Astrocyte of the hippocampus (primary cell): ENCODE measurements at regions not wholly inside any gene's neighbourhood (a gene's known extent, or its start where the extent isn't known, plus 50 kb on each side); places are given as distances from the start of the nearest gene placed in this dataset.
"Not testable (repeated sequence)": the region's sequence is repeated elsewhere in the genome, so short reads cannot be mapped to it uniquely, and the experiment has no call there.

Source experiments
- DNase-seq: peaks from one replicate; pipeline ENCODE4 v3.0.0; 2011; ENCODE audit warnings: low read depth, low spot score

DNA sequence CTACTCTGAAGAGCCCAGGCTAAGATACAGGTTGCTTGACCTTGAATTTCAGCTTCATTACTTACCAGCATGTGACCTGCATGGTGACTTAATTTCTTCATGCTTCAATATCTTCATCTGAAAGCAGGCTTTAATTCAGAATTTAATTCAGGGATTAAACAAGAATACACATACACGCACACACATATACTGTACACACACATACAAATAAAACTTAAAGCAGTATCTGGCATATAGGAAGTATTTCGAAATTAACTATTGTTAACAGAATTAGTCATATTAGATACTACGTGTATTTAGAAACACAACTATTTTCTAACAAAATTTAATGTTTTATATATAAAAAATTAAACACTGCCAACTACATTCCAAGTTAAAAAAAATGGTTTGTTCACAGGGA is 640.3 kb downstream of the SLC6A15 start:
- no peak for DNase-seq

GRCh38 chr12:84270470-84271140 is 642.0 kb downstream of the SLC6A15 start:
- DNase-seq, result peak; percentile 4

- no peak for DNase-seq
These were observed 664.7 kb downstream of the SLC6A15 start for GRCh38 chr12:84247931-84248330.

- DNase-seq, result no peak
These were observed 668.9 kb downstream of the SLC6A15 start for GRCh38 chr12:84243686-84244085.

DNA sequence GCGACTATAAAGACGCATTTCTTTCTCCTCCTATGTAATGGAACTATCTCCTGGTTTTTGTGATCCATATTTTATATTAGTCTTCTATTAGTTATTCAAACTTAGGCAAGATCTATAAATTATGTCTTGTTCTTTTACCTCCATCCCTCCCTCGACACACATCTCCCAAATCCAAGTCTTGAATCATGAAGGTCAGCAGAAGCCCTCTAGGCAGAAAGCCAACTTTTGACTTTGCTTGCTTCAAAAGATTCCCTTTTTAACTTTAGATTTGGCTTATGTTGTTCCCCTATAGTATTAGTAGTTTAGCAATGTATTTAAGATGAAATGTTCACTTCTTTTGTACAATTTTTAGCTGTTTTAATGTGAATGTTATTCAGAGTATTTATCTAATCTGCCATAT is 689.8 kb downstream of the SLC6A15 start:
- DNase-seq, result no peak

GRCh38 chr12:84218406-84218805 is 694.2 kb downstream of the SLC6A15 start:
- DNase-seq, result no peak

DNA sequence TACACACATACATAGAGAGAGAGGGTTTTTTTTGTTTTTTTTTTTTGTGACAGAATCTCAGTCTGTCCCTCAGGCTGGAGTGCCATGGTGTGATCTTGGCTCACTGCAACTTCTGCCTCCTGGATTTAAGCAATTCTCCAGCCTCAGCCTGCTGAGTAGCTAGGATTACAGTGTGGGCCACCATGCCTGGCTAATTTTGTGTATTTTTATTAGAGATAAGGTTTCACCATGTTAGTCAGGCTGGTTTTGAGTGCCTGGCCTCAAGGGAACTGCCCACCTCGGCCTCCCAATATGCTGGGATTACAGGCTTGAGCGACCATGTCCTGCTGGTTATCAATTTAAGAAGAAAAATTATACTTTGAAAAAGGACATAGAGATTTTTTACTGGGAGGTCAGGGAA is 710.6 kb downstream of the SLC6A15 start:
- DNase-seq, result no peak

- DNase-seq, result no peak
These were observed 714.2 kb downstream of the SLC6A15 start for GRCh38 chr12:84198294-84198946.

- no peak for DNase-seq
These were observed 720.8 kb downstream of the SLC6A15 start for GRCh38 chr12:84191779-84192178.

DNA sequence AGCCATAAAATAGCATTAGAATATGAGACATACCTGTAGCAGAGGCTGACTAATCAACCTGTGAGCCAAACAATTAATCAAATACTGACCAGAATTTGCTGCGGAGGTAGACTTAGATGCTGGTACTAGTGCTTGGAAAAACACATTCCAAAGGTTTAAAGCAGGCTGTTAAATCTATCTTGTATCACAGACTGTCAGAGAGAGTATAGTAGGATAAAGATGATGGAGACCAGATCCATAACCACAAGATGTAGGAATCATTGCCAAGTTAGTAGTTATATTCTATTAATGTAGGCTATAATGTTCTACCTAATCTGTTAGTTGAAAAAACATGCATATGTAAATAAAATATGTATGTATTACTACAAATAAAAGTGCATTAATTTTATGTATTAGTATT is 726.2 kb downstream of the SLC6A15 start:
- DNase-seq, result no peak

GRCh38 chr12:84183576-84183975 is 729.0 kb downstream of the SLC6A15 start:
- DNase-seq, result no peak

DNA sequence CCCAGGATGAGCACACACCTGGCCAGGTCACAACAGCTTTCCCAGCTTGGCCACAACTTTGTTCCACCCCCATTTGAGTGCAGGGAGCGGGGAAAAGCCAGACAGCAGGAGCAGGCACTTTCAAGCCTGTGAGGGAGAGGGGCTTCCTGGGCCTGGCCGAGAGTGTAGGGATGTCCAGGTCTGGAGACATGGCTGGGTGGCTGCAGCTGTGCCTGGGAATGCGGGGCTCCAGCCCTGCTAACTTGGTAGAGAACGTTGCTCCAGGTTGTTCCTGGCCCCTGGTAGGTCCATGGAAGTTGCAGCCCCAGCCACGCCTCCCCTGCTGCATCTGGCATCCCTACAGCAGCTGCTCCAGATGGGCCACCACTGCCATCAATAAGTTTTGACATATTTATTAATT is 738.5 kb downstream of the SLC6A15 start:
- DNase-seq, result no peak

- DNase-seq, result no peak
These were observed 739.7 kb downstream of the SLC6A15 start for GRCh38 chr12:84172823-84173424.

DNA sequence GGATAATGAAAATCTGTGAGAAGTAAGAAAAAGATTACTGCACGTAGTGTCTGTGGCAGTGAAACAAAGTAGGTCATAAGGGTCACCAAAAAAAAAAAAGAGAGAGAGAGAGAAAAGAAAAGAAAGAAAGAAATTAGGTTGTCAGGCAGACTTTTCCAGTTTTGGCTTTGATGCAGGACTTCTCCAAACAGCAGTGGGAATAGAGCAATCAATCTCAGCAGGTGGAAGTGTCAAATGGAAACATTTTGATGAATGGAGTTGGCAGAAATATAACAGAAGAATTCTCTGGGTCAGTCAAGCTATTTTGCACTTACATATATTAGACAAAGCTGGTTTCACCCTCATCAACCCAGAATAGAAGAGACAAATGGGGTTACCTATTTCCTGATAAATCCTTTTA is 745.8 kb downstream of the SLC6A15 start:
- no peak for DNase-seq

DNA sequence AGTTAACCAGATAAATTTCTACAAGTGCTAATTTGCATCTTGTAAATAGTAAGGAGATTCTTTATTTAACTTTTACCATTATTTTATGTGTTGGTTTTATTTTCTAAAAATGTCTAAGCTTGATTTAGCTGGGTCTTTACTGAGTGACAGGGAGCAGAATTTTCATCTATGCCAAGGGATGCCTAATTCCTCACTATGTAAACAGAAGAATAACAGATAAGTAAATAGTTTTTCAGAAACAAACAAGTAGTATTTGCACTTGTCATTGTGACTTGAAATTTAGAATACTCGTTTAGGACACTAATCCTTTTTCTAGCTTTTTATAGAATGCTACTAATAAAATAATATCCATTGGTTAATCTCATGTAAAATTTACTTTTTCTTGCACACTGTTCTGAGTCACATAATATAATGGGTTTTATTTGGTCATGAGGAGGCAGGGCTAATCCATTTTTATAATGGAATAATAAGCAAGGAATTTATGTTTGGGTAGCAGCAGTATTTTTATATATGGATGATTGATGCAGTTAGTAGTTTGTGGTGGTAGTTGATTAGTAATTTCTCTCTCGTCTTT is 746.5 kb downstream of the SLC6A15 start:
- no peak for DNase-seq

- DNase-seq, result no peak
These were observed 751.3 kb downstream of the SLC6A15 start for GRCh38 chr12:84161296-84161695.

GRCh38 chr12:84159260-84159659 is 753.3 kb downstream of the SLC6A15 start:
- DNase-seq, result no peak

GRCh38 chr12:84157170-84157569 is 755.4 kb downstream of the SLC6A15 start:
- no peak for DNase-seq

- not testable (repeated sequence) for DNase-seq
These were observed 757.3 kb downstream of the SLC6A15 start for GRCh38 chr12:84154991-84155930.

DNA sequence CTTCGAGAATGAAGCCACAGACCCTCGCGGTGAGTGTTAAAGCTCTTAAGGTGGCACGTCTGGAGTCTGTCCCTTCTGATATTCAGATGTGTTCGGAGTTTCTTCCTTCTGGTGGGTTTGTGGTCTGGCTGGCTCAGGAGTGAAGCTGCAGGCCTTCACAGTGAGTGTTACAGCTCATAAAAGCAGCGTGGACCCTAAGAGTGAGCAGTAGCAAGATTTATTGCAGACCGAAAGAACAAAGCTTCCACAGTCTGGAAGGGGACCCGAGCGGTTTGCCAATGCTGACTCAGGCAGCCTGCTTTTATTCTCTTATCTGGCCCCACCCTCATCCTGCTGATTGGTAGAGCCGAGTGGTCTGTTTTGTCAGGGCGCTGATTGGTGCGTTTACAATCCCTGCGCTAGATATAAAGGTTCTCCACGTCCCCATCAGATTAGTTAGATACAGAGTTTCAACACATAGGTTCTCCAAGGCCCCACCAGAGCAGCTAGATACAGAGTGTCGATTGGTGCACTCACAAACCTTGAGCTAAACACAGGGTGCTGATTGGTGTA is 758.1 kb downstream of the SLC6A15 start:
- DNase-seq, result not testable (repeated sequence)

GRCh38 chr12:84150201-84150600 is 762.4 kb downstream of the SLC6A15 start:
- DNase-seq, result no peak
